NCI-H2196 treated with DMSO at 0.1 percent for 48 hours (cell line): ENCODE measurements at regions not wholly inside any gene's neighbourhood (a gene's known extent, or its start where the extent isn't known, plus 50 kb on each side); places are given as distances from the start of the nearest gene placed in this dataset.

Source experiments
- DNase-seq: peaks from one replicate; lab custom pipeline; 2025; ENCODE audit not compliant: unreplicated experiment; lab: John Stamatoyannopoulos, UW

DNA sequence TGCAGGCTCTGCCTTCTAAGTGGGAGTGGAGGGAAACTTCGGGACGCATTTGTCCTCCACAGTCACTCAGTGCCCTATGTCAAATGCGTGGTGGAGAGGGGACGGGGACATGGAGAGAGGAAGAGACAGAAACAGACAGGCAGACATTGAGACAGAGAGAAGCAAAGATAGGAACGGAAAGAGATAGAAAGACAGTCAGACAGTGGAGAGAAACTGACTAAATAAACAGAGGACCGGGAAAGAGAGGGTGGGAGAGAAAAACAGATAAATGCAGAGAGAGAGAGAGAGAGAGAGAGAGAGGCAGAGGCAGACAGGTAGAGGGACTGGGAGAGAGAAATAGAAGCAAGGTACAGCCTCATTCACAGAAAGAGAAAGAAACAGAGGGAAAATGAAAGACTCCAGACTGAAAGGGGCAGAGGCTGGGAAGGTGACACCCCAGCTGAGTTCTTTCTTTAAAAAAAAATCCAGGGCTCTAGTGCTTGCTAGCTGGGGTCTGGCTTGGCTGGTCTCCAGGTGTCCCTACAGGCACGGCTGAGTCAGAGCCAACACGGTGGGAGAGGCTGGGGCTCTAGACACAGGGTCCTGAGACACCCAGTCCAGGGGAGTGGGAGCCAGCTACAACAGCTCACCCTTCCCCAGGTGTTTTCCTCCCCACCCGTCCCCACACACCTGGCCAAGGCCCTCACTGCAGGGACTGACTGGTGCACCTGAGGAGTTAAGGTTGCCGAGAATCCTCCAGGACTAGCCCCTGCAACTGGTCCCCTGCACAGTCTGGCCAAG, 506.1 kb upstream of the PROK2 start:
- DNase-seq, result no peak

- no peak for DNase-seq
These were observed 504.7 kb upstream of the PROK2 start for GRCh38 chr3:72289692-72290071.

- DNase-seq, result no peak
These were observed 504.2 kb upstream of the PROK2 start for GRCh38 chr3:72288955-72289691.

- DNase-seq, result no peak
These were observed 503.0 kb upstream of the PROK2 start for GRCh38 chr3:72287956-72288355.

GRCh38 chr3:72285502-72285901, 500.6 kb upstream of the PROK2 start:
- DNase-seq, result no peak

- no peak for DNase-seq
These were observed 499.5 kb upstream of the PROK2 start for GRCh38 chr3:72284471-72284870.

- DNase-seq, result no peak
These were observed 498.0 kb upstream of the PROK2 start for GRCh38 chr3:72282918-72283317.

DNA sequence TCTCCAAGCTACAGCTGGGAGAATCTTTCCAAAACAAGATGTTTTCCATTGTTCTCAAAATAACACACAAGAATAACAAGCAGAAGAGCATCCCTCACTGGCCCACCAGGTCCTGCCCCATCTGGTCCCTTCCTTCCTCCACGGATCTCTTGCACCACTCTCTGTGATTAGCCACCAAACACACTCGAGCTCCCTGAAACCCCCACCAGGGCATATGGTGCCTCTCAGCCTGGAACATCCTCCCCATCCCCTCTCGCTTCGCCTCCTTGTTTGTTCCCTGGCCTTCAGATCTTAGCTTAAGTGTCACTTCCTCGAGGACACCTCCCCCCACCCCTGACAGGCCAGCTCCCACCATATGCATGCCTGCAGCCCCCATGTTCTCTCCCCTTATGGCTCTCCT, 496.6 kb upstream of the PROK2 start:
- DNase-seq, result no peak

- DNase-seq, result no peak
These were observed 495.9 kb upstream of the PROK2 start for GRCh38 chr3:72280876-72281275.

GRCh38 chr3:72279631-72280041, 494.7 kb upstream of the PROK2 start:
- DNase-seq, result no peak

GRCh38 chr3:72279068-72279604, 494.2 kb upstream of the PROK2 start:
- DNase-seq, result no peak

DNA sequence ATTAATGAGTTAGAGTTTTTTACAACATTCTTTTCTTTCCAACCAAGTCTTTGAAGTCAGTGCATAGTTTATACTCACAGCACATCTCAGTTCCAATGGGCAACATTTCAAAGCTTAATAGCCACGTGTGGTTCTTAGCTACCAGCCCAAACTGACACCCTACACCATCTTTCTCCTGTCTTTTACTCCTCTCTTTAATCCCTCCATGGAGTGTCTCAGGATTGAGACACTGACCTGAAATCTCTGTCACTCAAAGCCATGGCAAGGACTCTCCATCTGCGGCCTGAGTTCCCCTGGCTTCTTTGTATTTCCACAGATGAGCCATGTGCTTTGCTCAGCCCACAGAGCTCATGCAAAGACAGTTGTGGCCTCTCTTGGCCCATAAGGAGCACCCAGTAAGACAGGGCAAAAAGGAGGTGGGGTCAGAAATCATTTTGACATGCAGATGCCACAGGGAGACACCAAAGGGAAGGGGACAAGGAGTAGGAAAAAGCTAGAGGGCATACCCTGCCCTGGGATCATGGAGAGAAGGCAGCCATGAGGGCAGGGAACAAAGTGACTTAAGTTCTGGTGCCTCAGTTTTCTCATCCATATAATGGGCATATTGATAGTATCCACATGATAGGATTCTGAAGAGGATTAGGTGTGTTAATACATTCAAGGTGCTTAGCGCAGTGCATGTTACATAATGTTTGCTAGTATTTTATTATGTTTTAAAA, 493.6 kb upstream of the PROK2 start:
- no peak for DNase-seq

GRCh38 chr3:72277710-72278109, 492.8 kb upstream of the PROK2 start:
- DNase-seq, result no peak

DNA sequence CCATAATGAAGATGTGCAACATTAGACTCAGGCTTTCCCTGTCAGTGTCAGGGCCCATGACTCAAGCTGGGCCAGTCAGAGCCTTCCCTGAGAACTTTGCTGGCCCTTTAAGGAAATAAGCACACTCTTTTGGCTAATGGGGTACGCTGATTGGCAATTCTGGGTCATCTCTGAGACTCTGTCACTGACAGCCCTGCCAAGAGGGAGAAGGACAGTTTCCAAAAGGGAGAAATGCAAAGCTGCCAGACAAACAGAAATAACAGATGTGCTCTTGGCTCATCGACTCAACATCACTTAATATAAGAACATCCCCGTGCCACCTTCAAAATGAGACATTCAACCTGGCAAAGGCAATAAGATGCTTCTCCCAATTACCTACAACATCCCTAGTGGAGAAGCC, 491.9 kb upstream of the PROK2 start:
- no peak for DNase-seq

- DNase-seq, result no peak
These were observed 490.4 kb upstream of the PROK2 start for GRCh38 chr3:72275331-72275751.

- DNase-seq, result no peak
These were observed 489.8 kb upstream of the PROK2 start for GRCh38 chr3:72274493-72275330.

- no peak for DNase-seq
These were observed 488.7 kb upstream of the PROK2 start for GRCh38 chr3:72273615-72274014.

DNA sequence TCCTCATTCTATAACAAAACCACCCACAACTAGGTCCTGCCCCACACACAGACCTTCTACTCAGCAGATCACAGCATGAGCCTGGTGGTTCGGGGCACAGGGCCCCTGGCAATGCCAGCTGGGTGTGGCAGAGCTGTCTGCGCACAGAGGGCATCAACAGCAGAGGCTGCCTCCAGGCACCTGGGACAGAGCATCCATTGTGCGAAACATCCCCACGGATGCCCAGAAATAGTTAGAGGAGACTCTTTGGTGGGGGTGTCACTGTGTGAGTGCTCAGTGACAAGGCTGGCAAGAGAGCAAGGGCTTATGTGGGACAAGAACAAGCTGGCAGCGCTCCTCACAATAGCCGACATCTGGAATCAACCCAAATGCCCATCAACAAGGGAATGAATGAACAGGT, 487.4 kb upstream of the PROK2 start:
- DNase-seq, result no peak

GRCh38 chr3:72271923-72272322, 487.0 kb upstream of the PROK2 start:
- no peak for DNase-seq

DNA sequence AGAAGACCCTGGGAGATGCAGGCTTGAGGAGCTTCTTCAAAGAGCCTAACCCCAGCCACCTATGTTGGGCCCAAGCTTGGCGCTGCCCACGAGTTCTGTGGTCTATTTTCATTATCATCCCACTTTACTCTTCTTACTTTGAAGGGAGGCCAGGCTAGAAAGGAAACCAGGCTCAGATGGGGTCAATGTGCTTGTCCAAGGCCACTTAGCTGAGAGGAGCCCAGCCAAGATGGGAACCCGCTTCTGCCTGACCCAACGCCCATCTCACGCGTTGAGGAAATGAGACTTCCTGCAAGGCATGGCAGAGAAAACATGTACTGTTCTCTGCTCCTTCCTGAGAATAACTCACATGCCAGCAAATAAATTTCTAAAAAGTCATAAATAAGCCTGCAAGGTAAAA, 486.3 kb upstream of the PROK2 start:
- no peak for DNase-seq

DNA sequence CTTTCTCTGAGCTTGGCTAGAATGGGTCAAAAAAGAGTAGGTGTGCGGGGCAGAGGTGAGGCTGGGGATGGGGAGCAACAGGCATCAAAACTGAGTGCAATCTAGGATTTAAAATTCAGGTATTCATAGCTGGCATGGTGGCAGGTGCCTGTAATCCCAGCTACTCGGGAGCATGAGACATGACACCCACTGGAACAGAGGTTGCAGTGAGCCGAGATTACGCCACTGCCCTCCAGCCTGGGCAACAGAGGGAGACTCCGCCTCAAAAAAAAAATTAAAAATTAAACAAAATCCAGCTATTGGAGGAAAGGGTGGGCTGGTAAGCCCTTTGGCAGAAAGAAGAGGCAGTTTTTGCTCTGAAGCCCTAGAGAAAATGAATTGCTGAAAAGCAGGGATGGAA, 485.8 kb upstream of the PROK2 start:
- no peak for DNase-seq
